HEK293 (cell line): ENCODE measurements at regions not wholly inside any gene's neighbourhood (a gene's known extent, or its start where the extent isn't known, plus 50 kb on each side); places are given as distances from the start of the nearest gene placed in this dataset.

Source experiments
- CTCF ChIA-PET: fragments of 350-600 bp; formaldehyde crosslinking; extraction: SDS; loops from one replicate; lab custom pipeline; 2021; ENCODE audit warnings: antibody characterized with exemption; lab: Yijun Ruan, JAX
- POLR2A ChIA-PET: fragments of 300-600 bp; formaldehyde crosslinking; extraction: SDS; loops from one replicate; lab custom pipeline; 2020; ENCODE audit warnings: antibody characterized with exemption, inconsistent platforms; lab: Yijun Ruan, JAX
- H3K27ac ChIP-seq: fragments of 200-500 bp; sonication (Bioruptor generic); 2 replicates; pipeline ENCODE4 v1.5.1; 2014; ENCODE audit warnings: low read depth, low read length, control low read depth, inconsistent platforms; ENCODE audit errors: extremely low read depth
- H3K36me3 ChIP-seq, 2 experiments: fragments of 200-500 bp in 1 of 2; sonication (Bioruptor generic) in 1 of 2; 1 replicate in 1 of 2; 2 replicates in 1 of 2; pipeline ENCODE4 v1.5.1; 2014 to 2017; ENCODE audit warnings: inconsistent platforms in 2 of 2, low read length in 2 of 2; ENCODE audit not compliant: control insufficient read depth in 2 of 2, insufficient read depth in 1 of 2
- H3K4me1 ChIP-seq: fragments of 200-500 bp; sonication (Bioruptor generic); 2 replicates; pipeline ENCODE4 v1.5.1; 2014; ENCODE audit warnings: mild to moderate bottlenecking, low read length, inconsistent platforms; ENCODE audit not compliant: control insufficient read depth, insufficient read depth
- H3K4me3 ChIP-seq: 2 replicates; pipeline ENCODE4 v1.5.1; 2011; ENCODE audit warnings: low read depth, mild to moderate bottlenecking, control low read depth, low read length, moderate library complexity
- H3K9me3 ChIP-seq: fragments of 200-500 bp; sonication (Bioruptor generic); 2 replicates; pipeline ENCODE4 v1.5.1; 2014; ENCODE audit warnings: low read depth, low read length, inconsistent platforms; ENCODE audit not compliant: control insufficient read depth, insufficient read depth
- BCL11B ChIP-seq: fragments of 450-650 bp; formaldehyde crosslinking; IDR thresholded peaks from 2 replicates; pipeline ENCODE4 v1.5.1; 2016; ENCODE audit warnings: low read depth, missing biosample characterization, missing genetic modification characterization
- HOXC10 ChIP-seq: sonication (generic); formaldehyde crosslinking; IDR thresholded peaks from 2 replicates; pipeline ENCODE4 v1.8.1; 2023; ENCODE audit warnings: mild to moderate bottlenecking, missing genetic modification reagents
- MYNN ChIP-seq: fragments of 450-650 bp; formaldehyde crosslinking; IDR thresholded peaks from 2 replicates; pipeline ENCODE4 v1.5.1; 2016; ENCODE audit warnings: missing biosample characterization, missing genetic modification characterization, borderline replicate concordance
- PATZ1 ChIP-seq: fragments of 450-650 bp; formaldehyde crosslinking; IDR thresholded peaks from 2 replicates; pipeline ENCODE4 v1.5.1; 2016; ENCODE audit warnings: missing biosample characterization, missing genetic modification characterization
- PRDM10 ChIP-seq: fragments of 450-650 bp; formaldehyde crosslinking; IDR thresholded peaks from 2 replicates; pipeline ENCODE4 v1.5.1; 2016; ENCODE audit warnings: missing biosample characterization, missing genetic modification characterization
- PRDM4 ChIP-seq: fragments of 450-650 bp; formaldehyde crosslinking; IDR thresholded peaks from 2 replicates; pipeline ENCODE4 v1.5.1; 2017; ENCODE audit warnings: missing biosample characterization, missing genetic modification characterization
- RBAK ChIP-seq: fragments of 450-650 bp; formaldehyde crosslinking; IDR thresholded peaks from 2 replicates; pipeline ENCODE4 v1.5.1; 2016; ENCODE audit warnings: missing biosample characterization, missing genetic modification characterization
- ZBTB1 ChIP-seq: fragments of 450-650 bp; formaldehyde crosslinking; IDR thresholded peaks from 2 replicates; pipeline ENCODE4 v1.5.1; 2016; ENCODE audit warnings: missing biosample characterization, missing genetic modification characterization
- ZBTB7A ChIP-seq: fragments of 450-650 bp; formaldehyde crosslinking; IDR thresholded peaks from 2 replicates; pipeline ENCODE4 v1.5.1; 2016; ENCODE audit warnings: low read depth, missing biosample characterization, missing genetic modification characterization
- ZFHX2 ChIP-seq: fragments of 450-650 bp; formaldehyde crosslinking; conservative IDR thresholded peaks from 2 replicates; pipeline ENCODE4 v1.5.1; 2016; ENCODE audit warnings: missing biosample characterization, missing genetic modification characterization
- ZFP41 ChIP-seq: fragments of 450-650 bp; formaldehyde crosslinking; IDR thresholded peaks from 2 replicates; pipeline ENCODE4 v1.5.1; 2016; ENCODE audit warnings: missing biosample characterization, missing genetic modification characterization, borderline replicate concordance
- ZNF114 ChIP-seq: fragments of 450-650 bp; formaldehyde crosslinking; IDR thresholded peaks from 2 replicates; pipeline ENCODE4 v1.5.0; 2017; ENCODE audit warnings: missing biosample characterization, missing genetic modification characterization
- ZNF140 ChIP-seq: fragments of 450-650 bp; formaldehyde crosslinking; IDR thresholded peaks from 2 replicates; pipeline ENCODE4 v1.5.1; 2016; ENCODE audit warnings: missing biosample characterization, missing genetic modification characterization
- ZNF16 ChIP-seq: fragments of 450-650 bp; formaldehyde crosslinking; IDR thresholded peaks from 2 replicates; pipeline ENCODE4 v1.5.1; 2016; ENCODE audit warnings: low read depth, missing biosample characterization, missing genetic modification characterization
- ZNF175 ChIP-seq: fragments of 450-650 bp; formaldehyde crosslinking; IDR thresholded peaks from 2 replicates; pipeline ENCODE4 v1.5.1; 2016; ENCODE audit warnings: missing biosample characterization, missing genetic modification characterization
- ZNF280D ChIP-seq: fragments of 450-650 bp; formaldehyde crosslinking; IDR thresholded peaks from 2 replicates; pipeline ENCODE4 v1.5.1; 2016; ENCODE audit warnings: missing biosample characterization, missing genetic modification characterization
- ZNF350 ChIP-seq: fragments of 450-650 bp; formaldehyde crosslinking; IDR thresholded peaks from 2 replicates; pipeline ENCODE4 v1.5.0; 2017; ENCODE audit warnings: missing biosample characterization, mild to moderate bottlenecking, missing genetic modification characterization
- ZNF37A ChIP-seq: fragments of 450-650 bp; IDR thresholded peaks from 2 replicates; pipeline ENCODE4 v1.5.1; 2018; ENCODE audit warnings: missing biosample characterization, missing genetic modification characterization
- ZNF391 ChIP-seq: fragments of 450-650 bp; formaldehyde crosslinking; IDR thresholded peaks from 2 replicates; pipeline ENCODE4 v1.5.1; 2016; ENCODE audit warnings: low read depth, missing biosample characterization, missing genetic modification characterization, borderline replicate concordance
- ZNF433 ChIP-seq: fragments of 450-650 bp; formaldehyde crosslinking; IDR thresholded peaks from 2 replicates; pipeline ENCODE4 v1.5.1; 2016; ENCODE audit warnings: missing biosample characterization, missing genetic modification characterization, low read depth
- ZNF521 ChIP-seq: fragments of 450-650 bp; formaldehyde crosslinking; IDR thresholded peaks from 2 replicates; pipeline ENCODE4 v1.5.1; 2017; ENCODE audit warnings: missing biosample characterization, mild to moderate bottlenecking, missing genetic modification characterization
- ZNF549 ChIP-seq: fragments of 450-650 bp; IDR thresholded peaks from 2 replicates; pipeline ENCODE4 v1.5.1; 2018; ENCODE audit warnings: missing biosample characterization, missing genetic modification characterization, mild to moderate bottlenecking, inconsistent platforms, moderate library complexity
- ZNF621 ChIP-seq: fragments of 450-650 bp; formaldehyde crosslinking; IDR thresholded peaks from 2 replicates; pipeline ENCODE4 v1.5.1; 2017; ENCODE audit warnings: missing biosample characterization, missing genetic modification characterization
- ZNF664 ChIP-seq: fragments of 450-650 bp; formaldehyde crosslinking; IDR thresholded peaks from 2 replicates; pipeline ENCODE4 v1.5.1; 2016; ENCODE audit warnings: missing biosample characterization, missing genetic modification characterization
- ZNF670 ChIP-seq: fragments of 450-650 bp; formaldehyde crosslinking; IDR thresholded peaks from 2 replicates; pipeline ENCODE4 v1.5.1; 2016; ENCODE audit warnings: missing biosample characterization, missing genetic modification characterization, low read depth

- POLR2A ChIA-PET = no interaction called here
- no peak for TF ChIP-seq ZNF664 (tag by site-specific recombination)
- no peak for TF ChIP-seq ZFHX2 (tag by site-specific recombination)
- TF ChIP-seq ZBTB7A (tag by site-specific recombination) = no peak
- no peak for TF ChIP-seq PRDM4 (tag by site-specific recombination)
- no peak for TF ChIP-seq ZNF37A (tag by site-specific recombination)
- TF ChIP-seq ZNF433 (tag by site-specific recombination) = no peak
- TF ChIP-seq PRDM10 = no peak
- TF ChIP-seq HOXC10 = no peak
- TF ChIP-seq ZNF350 (tag by site-specific recombination) = no peak
- no peak for TF ChIP-seq ZNF621 (tag by site-specific recombination)
- no peaks in the 10 kb centered on the region for H3K4me1 ChIP-seq
- H3K36me3 ChIP-seq = no peaks in the 10 kb centered on the region
- CTCF ChIA-PET = no interaction called here
- H3K27ac ChIP-seq = no peak overlapping the region
- H3K9me3 ChIP-seq = no peaks in the 10 kb centered on the region
- no peak overlapping the region for H3K4me3 ChIP-seq
Observed at GRCh38 chr4:84058201-84058600, 440.9 kb downstream of the NKX6-1 start.

GRCh38 chr4:84051639-84052038, 447.5 kb downstream of the NKX6-1 start:
- H3K4me3 ChIP-seq = no peak overlapping the region
- H3K27ac ChIP-seq = no peak overlapping the region
- H3K4me1 ChIP-seq = no peaks in the 10 kb centered on the region
- H3K9me3 ChIP-seq = no peaks in the 10 kb centered on the region
- no peaks in the 10 kb centered on the region for H3K36me3 ChIP-seq
- ChIA-PET CTCF (interaction anchor here (0.5 kb wide), 1 partner anchor 226 kb away, joined by 3 read pairs; no protein-coding TSS in a partner anchor), POLR2A (no interaction called here)
- TF ChIP-seq ZNF549 = no peak
- TF ChIP-seq ZNF521 (tag by site-specific recombination) = no peak
- no peak for TF ChIP-seq ZNF16 (tag by site-specific recombination)
- TF ChIP-seq ZBTB7A (tag by site-specific recombination) = no peak
- no peak for TF ChIP-seq ZNF140 (tag by site-specific recombination)
- TF ChIP-seq ZNF175 (tag by site-specific recombination) = no peak
- TF ChIP-seq ZNF391 = no peak
- TF ChIP-seq ZFP41 (tag by site-specific recombination) = no peak
- TF ChIP-seq ZNF670 (tag by site-specific recombination) = no peak
- TF ChIP-seq ZNF280D = no peak
- TF ChIP-seq PATZ1 = no peak
- TF ChIP-seq ZNF114 (tag by site-specific recombination) = no peak
- no peak for TF ChIP-seq MYNN (tag by site-specific recombination)
- no peak for TF ChIP-seq RBAK
- no peak for TF ChIP-seq ZNF433 (tag by site-specific recombination)
- TF ChIP-seq HOXC10 = no peak
- TF ChIP-seq ZBTB1 (tag by site-specific recombination) = no peak
- no peak for TF ChIP-seq BCL11B
